Heart right ventricle (tissue), 16 donors: ENCODE measurements at regions not wholly inside any gene's neighbourhood (a gene's known extent, or its start where the extent isn't known, plus 50 kb on each side); places are given as distances from the start of the nearest gene placed in this dataset.
"Not testable (repeated sequence)": the region's sequence is repeated elsewhere in the genome, so short reads cannot be mapped to it uniquely, and the experiment has no call there.

Experiments used
- ATAC-seq, 8 donors: fragments of 200-7000 bp; cut with Tn5 transposase; one replicate each; pipeline ENCODE4 v1.9.1; 2020; ENCODE audit warnings: mild to moderate bottlenecking in 8 of 8, moderate library complexity in 8 of 8, moderate number of reproducible peaks in 1 of 8
- DNase-seq, 2 donors: peaks; one replicate each; pipeline ENCODE4 v3.0.0-alpha.2; 2020
- H3K27ac ChIP-seq, 10 donors: fragments of 200-600 bp; sonication (generic) in 2 of 10; one replicate each; pipeline versions ENCODE4 v1.5.0 to v1.8.0; 2020 to 2022; ENCODE audit warnings: mild to moderate bottlenecking in 3 of 10
- H3K27me3 ChIP-seq, 7 donors: fragments of 200-600 bp; one replicate each; pipeline ENCODE4 v1.8.0; 2021 to 2022; ENCODE audit warnings: mild to moderate bottlenecking in 2 of 7
- H3K36me3 ChIP-seq, 9 donors: fragments of 200-600 bp; sonication (generic) in 1 of 9; one replicate each; pipeline versions ENCODE4 v1.5.0 to v1.8.0; 2020 to 2022; ENCODE audit warnings: mild to moderate bottlenecking in 2 of 9
- H3K4me1 ChIP-seq, 9 donors: fragments of 200-600 bp; sonication (generic) in 1 of 9; one replicate each; pipeline versions ENCODE4 v1.5.0 to v1.8.0; 2020 to 2022; ENCODE audit warnings: mild to moderate bottlenecking in 4 of 9
- H3K4me3 ChIP-seq, 10 donors: fragments of 200-600 bp; sonication (generic) in 2 of 10; one replicate each; pipeline versions ENCODE4 v1.5.0 to v1.8.0; 2020 to 2022; ENCODE audit warnings: mild to moderate bottlenecking in 7 of 10, moderate library complexity in 2 of 10
- H3K9me3 ChIP-seq, 11 donors: fragments of 200-600 bp in 10 of 11; sonication (generic) in 2 of 11; one replicate each; pipeline versions ENCODE4 v1.5.0 to v1.8.0; 2013 to 2022; ENCODE audit warnings: mild to moderate bottlenecking in 2 of 11, control low read depth in 1 of 11, moderate library complexity in 1 of 11
- CTCF ChIP-seq, 9 donors: fragments of 200-600 bp; sonication (generic) in 2 of 9; IDR thresholded peaks; one replicate each; pipeline versions ENCODE4 v1.5.0 to v1.8.0; 2021 to 2022; ENCODE audit warnings: antibody characterized with exemption in 9 of 9, mild to moderate bottlenecking in 5 of 9, moderate library complexity in 1 of 9
- WGBS, 2 donors: extraction: QIAGEN DNeasy Blood & Tissue Kit; methylation state at CpG; one replicate each; pipeline ENCODE4 v1.1.7; 2013; ENCODE audit warnings: inconsistent platforms in 1 of 2; 5-methylcytosine and 5-hydroxymethylcytosine counted together
- intact Hi-C, 10 donors: fragments of 100-400 bp; cut with DNase I; formaldehyde crosslinking; loops; one replicate each; pipeline versions ENCODE4 v1.11.1 to v1.14.2; 2022
- donor health status: Arrhythmogenic right ventricular cardiomyopathy.
- donor health status: ischemic (EF 13 %, LVEDD 7.1; RV severe dilation, severe dysfunction).
- donor health status: healthy with polysubstance abuse.
- donor health status: DM: no; HTN: yes; CAD: no.
- donor health status: DM: no; HTN: no; CAD: no.
- donor health status: ischemic (EF 25% LVEDD 6.9; RV normal size, moderate dysfunction).
- donor health status: ischemic (EF 25% LVEDD 5.7; RV mildly dilated, moderate dysfunction).
- donor health status: healthy.
- donor health status: DM: yes; HTN: yes; CAD: no.
- donor health status: Ischemic cardiomyopathy.
- donor health status: ischemic (EF 35%, LVEDD 5.7; RV mildly dilated, moderate dysfunction).
- donor health status: nonischemic (EF 11% LVEDD 7.7; RV severe dilation, severe dysfunction).
- donor health status: DM: yes; HTN: yes; CAD: no.
- donor health status: PGD.
- donor health status: ischemic (EF 29% LVEDD 5.4; RV normal size, mild dysfunction).
- donor health status: nonischemic (EF 23%, LVEDD 6.1; RV moderate dilation, normal function).

GRCh38 chr6:119671105-119671504 lies 321.5 kb upstream of the MAN1A1 start:
- Histone ChIP-seq H3K9me3 (peaks cover 0 to 3% (median 0%) of the 10 kb centered on the region in 11 donors), H3K36me3 (no peaks in the 10 kb centered on the region), H3K4me3 (no peak overlapping the region), H3K27me3 (no peaks in the 10 kb centered on the region), H3K4me1 (peaks cover 0 to 19% (median 0%) of the 10 kb centered on the region in 9 donors), H3K27ac (no peak overlapping the region)
- intact Hi-C loops, result no loop called here
- no peak for TF ChIP-seq CTCF (IDR thresholded peaks at IDR 0.05)
- ATAC-seq (no peak), DNase-seq (no peak)
- WGBS, 2 donors, result 76 to 77% methylated on average over 2 of the region's 2 CpGs

GRCh38 chr6:119669221-119669620 lies 319.7 kb upstream of the MAN1A1 start:
- H3K36me3 ChIP-seq, result no peaks in the 10 kb centered on the region
- peak overlapping the region in 1 of 10 donors; percentile 46 for H3K27ac ChIP-seq
- intact Hi-C loops, result no loop called here
- peaks cover 0 to 19% (median 0%) of the 10 kb centered on the region in 9 donors for H3K4me1 ChIP-seq
- no peaks in the 10 kb centered on the region for H3K27me3 ChIP-seq
- TF ChIP-seq CTCF (IDR thresholded peaks at IDR 0.05), result no peak
- DNase-seq, result no peak
- no peak overlapping the region for H3K4me3 ChIP-seq
- no peak for ATAC-seq
- H3K9me3 ChIP-seq, result peaks cover 0 to 6% (median 0%) of the 10 kb centered on the region in 11 donors

DNA sequence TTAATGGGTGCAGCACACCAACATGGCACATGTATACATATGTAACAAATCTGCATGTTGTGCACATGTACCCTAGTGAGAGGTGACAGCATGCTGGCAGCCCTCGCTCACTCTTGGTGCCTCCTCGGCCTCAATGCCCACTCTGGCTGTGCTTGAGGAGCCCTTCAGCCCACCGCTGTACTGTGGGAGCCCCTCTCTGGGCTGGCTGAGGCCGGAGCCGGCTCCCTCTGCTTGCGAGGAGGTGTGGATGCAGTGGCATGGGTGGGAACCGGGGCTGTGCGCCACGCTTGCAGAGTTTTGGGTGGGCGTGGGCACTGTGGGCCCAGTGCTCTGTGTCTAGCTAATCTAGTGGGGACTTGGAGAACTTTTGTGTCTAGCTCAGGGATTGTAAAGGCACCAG lies 315.9 kb upstream of the MAN1A1 start:
- H3K36me3 ChIP-seq, H3K27me3 ChIP-seq, H3K27ac ChIP-seq, H3K4me3 ChIP-seq, intact Hi-C loops, H3K9me3 ChIP-seq, DNase-seq, ATAC-seq: not testable (repeated sequence)
- 85 to 96% methylated on average over 10 of the region's 10 CpGs for WGBS, 2 donors
- peaks cover 0 to 19% (median 0%) of the 10 kb centered on the region in 9 donors for H3K4me1 ChIP-seq

- intact Hi-C loops, result no loop called here
- Histone ChIP-seq H3K4me1 (no peaks in the 10 kb centered on the region), H3K27me3 (no peaks in the 10 kb centered on the region), H3K36me3 (no peaks in the 10 kb centered on the region), H3K27ac (no peak overlapping the region), H3K9me3 (peaks cover 0 to 6% (median 0%) of the 10 kb centered on the region in 11 donors), H3K4me3 (no peak overlapping the region)
- DNase-seq (no peak), ATAC-seq (no peak)
- TF ChIP-seq CTCF (IDR thresholded peaks at IDR 0.05), result no peak
Observed at GRCh38 chr6:119661628-119662027, 312.1 kb upstream of the MAN1A1 start.

GRCh38 chr6:119661078-119661477 lies 311.5 kb upstream of the MAN1A1 start:
- TF ChIP-seq CTCF (IDR thresholded peaks at IDR 0.05), result no peak
- peaks cover 0 to 5% (median 0%) of the 10 kb centered on the region in 11 donors for H3K9me3 ChIP-seq
- no peak overlapping the region for H3K27ac ChIP-seq
- ATAC-seq (no peak), DNase-seq (no peak)
- no peaks in the 10 kb centered on the region for H3K36me3 ChIP-seq
- intact Hi-C loops, result no loop called here
- 85 to 86% methylated on average over 4 of the region's 4 CpGs for WGBS, 2 donors
- no peak overlapping the region for H3K4me3 ChIP-seq
- H3K27me3 ChIP-seq, result no peaks in the 10 kb centered on the region
- H3K4me1 ChIP-seq, result no peaks in the 10 kb centered on the region
